ENCODE measurements at regions not wholly inside any gene's neighbourhood (a gene's known extent, or its start where the extent isn't known, plus 50 kb on each side); places are given as distances from the start of the nearest gene placed in this dataset.
"Not testable (repeated sequence)": the region's sequence is repeated elsewhere in the genome, so short reads cannot be mapped to it uniquely, and the experiment has no call there.

GRCh38 chr17:70736375-70736957, 567.1 kb downstream of the KCNJ2 start:
- no peak for TF ChIP-seq CTCF (IDR thresholded peaks at IDR 0.05; ENCODE audit: insufficient read depth, low read length)
- no peak for TF ChIP-seq GABPA (IDR thresholded peaks at IDR 0.05; ENCODE audit: low read depth)
- no peak for TF ChIP-seq REST (IDR thresholded peaks at IDR 0.05; ENCODE audit: insufficient replicate concordance, low read depth)
- TF ChIP-seq POLR2AphosphoS5 (IDR thresholded peaks at IDR 0.05; ENCODE audit: low read depth) = no peak
- peaks cover 2% of the 10 kb centered on the region for H3K27me3 ChIP-seq (ENCODE audit: insufficient read depth, poor library complexity, severe bottlenecking)

GRCh38 chr17:70739065-70739464, 569.7 kb downstream of the KCNJ2 start:
- H3K27ac ChIP-seq (replicated peaks) = no peak overlapping the region
- no peak for DNase-seq (ENCODE audit: low read depth in 1 of 2, low spot score in 1 of 2)
- peaks cover 2% of the 10 kb centered on the region for H3K27me3 ChIP-seq (ENCODE audit: insufficient read depth, poor library complexity, severe bottlenecking)
- TF ChIP-seq GABPA (IDR thresholded peaks at IDR 0.05; ENCODE audit: low read depth) = no peak
- TF ChIP-seq POLR2AphosphoS5 (IDR thresholded peaks at IDR 0.05; ENCODE audit: low read depth) = no peak
- TF ChIP-seq REST (IDR thresholded peaks at IDR 0.05; ENCODE audit: insufficient replicate concordance, low read depth) = no peak
- no peak for TF ChIP-seq CTCF (IDR thresholded peaks at IDR 0.05; ENCODE audit: insufficient read depth, low read length)
- TF ChIP-seq SPI1 (IDR thresholded peaks at IDR 0.05; ENCODE audit: borderline replicate concordance, low read depth) = no peak
- H3K4me3 ChIP-seq (replicated peaks; ENCODE audit: insufficient read depth, low read length) = no peak overlapping the region

More at GRCh38 chr17:70736375-70736957, 567.1 kb downstream of the KCNJ2 start:
- no peak overlapping the region for H3K27ac ChIP-seq (replicated peaks)
- no peak for DNase-seq (ENCODE audit: low read depth in 1 of 2, low spot score in 1 of 2)
- no peak overlapping the region for H3K4me3 ChIP-seq (replicated peaks; ENCODE audit: insufficient read depth, low read length)

- not testable (repeated sequence) for DNase-seq (ENCODE audit: low read depth in 1 of 2, low spot score in 1 of 2); H3K27me3 ChIP-seq (ENCODE audit: insufficient read depth, poor library complexity, severe bottlenecking); H3K4me3 ChIP-seq (replicated peaks; ENCODE audit: insufficient read depth, low read length); H3K27ac ChIP-seq (replicated peaks)
Measured at GRCh38 chr17:70746574-70746973, 577.2 kb downstream of the KCNJ2 start.

- Histone ChIP-seq H3K27me3 (ENCODE audit: insufficient read depth, poor library complexity, severe bottlenecking) (no peaks in the 10 kb centered on the region), H3K27ac (replicated peaks) (no peak overlapping the region), H3K4me3 (replicated peaks; ENCODE audit: insufficient read depth, low read length) (no peak overlapping the region)
- DNase-seq (ENCODE audit: low read depth in 1 of 2, low spot score in 1 of 2) = no peak
- TF ChIP-seq POLR2AphosphoS5 (IDR thresholded peaks at IDR 0.05; ENCODE audit: low read depth) = no peak
- no peak for TF ChIP-seq GABPA (IDR thresholded peaks at IDR 0.05; ENCODE audit: low read depth)
- TF ChIP-seq CTCF (IDR thresholded peaks at IDR 0.05; ENCODE audit: insufficient read depth, low read length) = no peak
Measured at GRCh38 chr17:70750983-70751382, 581.7 kb downstream of the KCNJ2 start.

GRCh38 chr17:70752461-70752860, 583.1 kb downstream of the KCNJ2 start:
- not testable (repeated sequence) for DNase-seq (ENCODE audit: low read depth in 1 of 2, low spot score in 1 of 2); H3K27me3 ChIP-seq (ENCODE audit: insufficient read depth, poor library complexity, severe bottlenecking); H3K27ac ChIP-seq (replicated peaks); H3K4me3 ChIP-seq (replicated peaks; ENCODE audit: insufficient read depth, low read length)

Measured in HL-60 (cell line).